Right lobe of liver (tissue), 4 donors: ENCODE measurements at regions not wholly inside any gene's neighbourhood (a gene's known extent, or its start where the extent isn't known, plus 50 kb on each side); places are given as distances from the start of the nearest gene placed in this dataset.

Source experiments
- CTCF ChIP-seq, 4 donors: fragments of 200-600 bp in 3 of 4; fragments of 450-650 bp in 1 of 4; IDR thresholded peaks; one replicate each; pipeline versions ENCODE4 v1.5.1 to v1.8.0; 2016 to 2022; ENCODE audit warnings: antibody characterized with exemption in 4 of 4, mild to moderate bottlenecking in 2 of 4
- POLR2A ChIP-seq: fragments of 450-650 bp; IDR thresholded peaks from one replicate; pipeline ENCODE4 v1.6.1; 2017; ENCODE audit warnings: antibody characterized with exemption, mild to moderate bottlenecking
- donor health status: DM: no; HTN: no; CAD: no.
- donor health status: DM: no; HTN: no; CAD: no.
- donor health status: DM: no; HTN: yes; CAD: no.

GRCh38 chr15:63439536-63440264 is 58.1 kb upstream of the CA12 start:
- TF ChIP-seq CTCF (IDR thresholded peaks at IDR 0.05) (no peak), POLR2A (no peak)
